ENCODE measurements at regions not wholly inside any gene's neighbourhood (a gene's known extent, or its start where the extent isn't known, plus 50 kb on each side); places are given as distances from the start of the nearest gene placed in this dataset.
A peak's percentile ranks its signal among the peaks of the same experiment; 100 is the strongest.
"Not testable (repeated sequence)": the region's sequence is repeated elsewhere in the genome, so short reads cannot be mapped to it uniquely, and the experiment has no call there.

DNA sequence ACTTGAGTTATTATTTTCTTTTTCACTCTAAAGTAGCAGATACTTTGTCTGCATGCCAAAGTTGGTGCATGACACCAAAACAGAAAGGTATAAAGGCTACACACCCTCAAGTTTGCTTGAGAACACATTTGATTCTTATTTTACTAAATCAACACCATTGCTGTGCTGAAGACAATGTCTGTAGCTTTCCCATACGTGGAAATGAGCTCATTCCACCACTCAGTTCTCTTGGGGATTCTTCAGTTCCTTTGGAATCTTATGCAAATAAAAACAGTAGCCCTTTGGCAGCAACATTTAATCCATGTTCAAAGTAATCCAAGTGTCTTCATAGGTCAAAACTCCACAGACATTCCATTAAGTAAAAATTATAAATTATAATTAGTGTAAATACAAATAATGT lies 264.9 kb downstream of the TLE1 start:
- Histone ChIP-seq H3K36me3 (ENCODE audit: insufficient read depth, low read length) (no peaks in the 10 kb centered on the region), H3K4me3 (ENCODE audit: low read length) (no peak overlapping the region), H3K4me2 (ENCODE audit: low read length) (no peak overlapping the region), H3K4me1 (ENCODE audit: control insufficient read depth, insufficient read depth, low read length) (no peaks in the 10 kb centered on the region), H3K27me3 (ENCODE audit: control insufficient read depth, insufficient read depth, low read length) (no peaks in the 10 kb centered on the region), H3K9me3 (replicated peaks; ENCODE audit: low read length) (peaks cover 10% of the 10 kb centered on the region), H3K9ac (ENCODE audit: low read depth, low read length) (no peak overlapping the region)

DNA sequence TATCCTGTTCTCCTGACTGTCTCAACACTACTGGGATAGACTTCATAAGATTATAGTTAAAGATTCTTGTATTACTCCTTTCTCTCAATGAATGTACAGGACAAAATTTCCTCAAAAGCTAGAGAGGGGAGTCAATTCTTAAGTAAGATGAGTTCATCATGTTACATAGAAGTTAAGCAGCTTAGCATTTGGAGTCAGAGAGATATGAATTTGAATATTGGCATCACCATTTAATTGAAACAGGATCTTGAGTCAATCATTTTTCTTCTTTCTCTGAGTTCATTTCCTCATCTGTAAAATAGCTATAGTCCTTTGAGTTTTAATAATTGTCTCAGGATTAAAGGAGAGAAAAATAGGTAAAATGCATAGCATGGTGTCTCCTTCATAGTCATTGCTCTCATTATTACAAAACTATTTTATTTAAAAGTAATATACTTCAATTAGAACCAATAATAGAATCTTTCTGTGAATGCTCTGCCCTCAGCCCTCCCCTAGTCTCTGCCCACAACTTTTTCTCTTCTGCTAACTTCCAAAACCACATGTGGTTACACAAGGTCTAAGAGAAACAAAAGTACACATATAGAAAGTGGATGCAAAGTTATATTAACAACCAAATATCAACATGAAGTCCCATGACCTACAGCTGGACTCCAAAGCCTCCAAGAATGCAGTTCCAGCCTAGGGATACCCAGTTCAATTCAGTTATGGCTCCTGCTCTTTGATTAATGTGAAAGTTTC lies 265.6 kb downstream of the TLE1 start:
- Histone ChIP-seq H3K9me3 (replicated peaks; ENCODE audit: low read length) (peaks cover 10% of the 10 kb centered on the region), H3K27me3 (ENCODE audit: control insufficient read depth, insufficient read depth, low read length) (no peaks in the 10 kb centered on the region), H3K36me3 (ENCODE audit: insufficient read depth, low read length) (no peaks in the 10 kb centered on the region), H3K4me1 (ENCODE audit: control insufficient read depth, insufficient read depth, low read length) (no peaks in the 10 kb centered on the region), H3K4me2 (ENCODE audit: low read length) (no peak overlapping the region), H3K9ac (ENCODE audit: low read depth, low read length) (no peak overlapping the region), H3K4me3 (ENCODE audit: low read length) (no peak overlapping the region)

DNA sequence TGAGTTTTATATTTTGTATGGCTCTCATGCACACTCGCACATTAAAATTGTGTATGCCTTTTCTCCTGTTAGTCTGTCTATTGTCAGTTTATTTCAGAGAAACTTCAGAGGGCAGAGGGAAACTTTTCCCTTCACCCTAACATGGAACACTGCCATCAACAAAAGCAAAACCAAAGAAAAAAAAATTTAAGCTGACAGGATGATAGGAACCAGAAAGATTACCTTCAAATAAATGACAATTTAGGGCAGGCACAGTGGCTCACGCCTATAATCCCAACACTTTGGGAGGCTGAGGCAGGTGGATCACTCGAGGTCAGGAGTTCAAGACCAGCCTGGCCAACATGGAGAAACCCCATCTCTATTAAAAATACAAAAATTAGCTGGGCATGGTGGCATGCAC lies 268.3 kb downstream of the TLE1 start:
- H3K4me2 ChIP-seq (ENCODE audit: low read length); H3K27me3 ChIP-seq (ENCODE audit: control insufficient read depth, insufficient read depth, low read length); H3K4me1 ChIP-seq (ENCODE audit: control insufficient read depth, insufficient read depth, low read length); H3K36me3 ChIP-seq (ENCODE audit: insufficient read depth, low read length); H3K4me3 ChIP-seq (ENCODE audit: low read length); H3K9ac ChIP-seq (ENCODE audit: low read depth, low read length); H3K9me3 ChIP-seq (replicated peaks; ENCODE audit: low read length): not testable (repeated sequence)

DNA sequence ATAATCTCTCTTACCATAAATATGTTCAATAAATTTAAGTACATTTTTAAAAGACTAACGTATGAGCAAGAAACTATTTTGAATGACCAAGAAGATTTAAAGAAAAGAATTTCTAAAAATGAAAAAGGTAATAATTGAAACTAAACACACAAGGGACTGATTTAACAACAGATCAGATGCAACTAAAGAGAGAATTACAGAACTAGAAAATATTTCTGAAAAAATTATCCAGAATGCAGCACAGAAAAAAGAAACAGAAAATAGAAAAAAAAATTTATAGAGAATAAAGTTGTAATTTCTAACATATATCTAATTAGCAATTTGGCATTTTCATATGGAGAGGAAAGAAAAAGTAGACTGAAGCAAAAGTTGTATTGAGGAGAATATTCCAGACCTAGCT lies 269.3 kb downstream of the TLE1 start:
- H3K4me2 ChIP-seq (ENCODE audit: low read length) = no peak overlapping the region
- no peak overlapping the region for H3K4me3 ChIP-seq (ENCODE audit: low read length)
- H3K36me3 ChIP-seq (ENCODE audit: insufficient read depth, low read length) = no peaks in the 10 kb centered on the region
- no peaks in the 10 kb centered on the region for H3K27me3 ChIP-seq (ENCODE audit: control insufficient read depth, insufficient read depth, low read length)
- peaks cover 6% of the 10 kb centered on the region for H3K4me1 ChIP-seq (ENCODE audit: control insufficient read depth, insufficient read depth, low read length)
- H3K9me3 ChIP-seq (replicated peaks; ENCODE audit: low read length) = peaks cover 3% of the 10 kb centered on the region
- H3K9ac ChIP-seq (ENCODE audit: low read depth, low read length) = no peak overlapping the region

DNA sequence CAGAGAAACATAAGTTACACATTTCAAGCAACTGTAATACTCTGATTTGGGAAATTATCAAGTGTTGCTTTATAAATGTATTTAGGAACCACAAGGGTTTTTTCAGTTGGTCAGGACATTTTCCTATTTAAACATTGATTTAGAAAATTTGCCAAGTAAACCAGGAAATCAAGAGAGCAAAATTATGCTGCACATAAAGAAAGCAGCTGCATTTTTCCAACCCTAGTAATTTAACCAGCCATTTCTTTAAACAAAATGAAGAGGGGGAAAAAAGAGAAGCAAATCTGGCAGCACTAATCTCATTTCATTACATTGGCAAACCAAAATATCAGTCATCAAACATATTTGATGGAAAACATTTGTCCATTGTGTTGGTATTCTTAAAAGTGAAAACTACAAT lies 271.4 kb downstream of the TLE1 start:
- no peaks in the 10 kb centered on the region for H3K36me3 ChIP-seq (ENCODE audit: insufficient read depth, low read length)
- peaks cover 6% of the 10 kb centered on the region for H3K4me1 ChIP-seq (ENCODE audit: control insufficient read depth, insufficient read depth, low read length)
- H3K4me3 ChIP-seq (ENCODE audit: low read length) = no peak overlapping the region
- no peak overlapping the region for H3K4me2 ChIP-seq (ENCODE audit: low read length)
- no peaks in the 10 kb centered on the region for H3K27me3 ChIP-seq (ENCODE audit: control insufficient read depth, insufficient read depth, low read length)
- no peak overlapping the region for H3K9ac ChIP-seq (ENCODE audit: low read depth, low read length)
- peaks cover 3% of the 10 kb centered on the region for H3K9me3 ChIP-seq (replicated peaks; ENCODE audit: low read length)

DNA sequence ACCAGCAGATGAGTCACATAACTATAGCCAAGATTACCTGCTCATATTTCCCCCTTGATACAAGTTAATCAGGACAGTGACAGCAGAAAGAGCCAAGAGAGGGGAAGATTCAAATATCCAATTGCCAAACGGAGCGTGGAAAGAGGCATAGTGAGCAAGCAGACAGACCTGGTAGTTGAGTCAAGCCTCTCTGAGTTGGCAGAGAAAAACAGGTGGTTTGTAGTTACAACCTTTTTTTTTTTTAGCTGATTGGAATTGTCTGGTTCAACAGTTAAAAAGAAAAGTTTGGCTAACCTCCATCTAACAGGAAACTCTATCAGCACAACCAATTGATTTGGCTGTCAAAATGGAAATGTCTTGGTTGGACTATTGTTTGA lies 272.1 kb downstream of the TLE1 start:
- Histone ChIP-seq H3K27me3 (ENCODE audit: control insufficient read depth, insufficient read depth, low read length) (no peaks in the 10 kb centered on the region), H3K4me1 (ENCODE audit: control insufficient read depth, insufficient read depth, low read length) (peaks cover 6% of the 10 kb centered on the region), H3K4me2 (ENCODE audit: low read length) (no peak overlapping the region)

DNA sequence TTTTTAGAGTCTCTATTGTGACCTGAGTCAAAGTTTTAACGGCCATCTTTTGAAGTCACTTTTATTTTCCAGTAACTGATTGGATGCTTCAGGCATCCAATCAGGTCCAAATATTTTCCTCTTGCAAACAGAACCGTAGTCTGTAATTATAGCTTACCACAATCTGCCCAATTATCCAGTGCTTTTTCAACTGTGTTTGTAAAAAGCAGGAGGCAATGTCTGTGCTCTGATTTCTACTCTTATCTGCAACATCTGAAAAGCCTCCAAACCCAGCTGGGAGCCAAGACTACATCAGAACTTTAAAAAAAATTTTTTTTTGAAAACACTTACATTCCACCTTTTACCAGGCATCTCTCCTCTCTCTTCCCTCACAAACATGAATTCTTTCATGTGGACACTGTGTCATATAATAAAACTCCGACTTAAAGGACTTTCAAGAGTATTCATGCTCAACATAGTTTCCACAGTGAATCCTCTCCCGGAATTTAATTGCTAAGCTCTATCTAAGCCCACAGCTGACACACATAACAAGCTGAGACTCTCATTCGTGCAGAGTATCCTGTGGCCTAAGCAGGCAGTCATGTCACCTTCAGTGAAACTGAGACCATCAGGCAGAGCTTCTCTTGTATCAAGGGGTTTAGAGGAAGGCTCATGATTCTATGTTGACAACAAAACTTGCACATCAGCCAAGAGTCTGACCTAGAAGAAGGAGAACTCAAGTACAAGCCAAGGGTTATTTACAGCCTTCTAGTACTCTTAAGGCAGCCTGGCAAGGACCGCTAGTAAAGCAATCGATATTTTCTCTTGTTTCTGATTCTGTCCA lies 272.7 kb downstream of the TLE1 start:
- peaks cover 6% of the 10 kb centered on the region for H3K4me1 ChIP-seq (ENCODE audit: control insufficient read depth, insufficient read depth, low read length)
- peaks cover 3% of the 10 kb centered on the region for H3K9me3 ChIP-seq (replicated peaks; ENCODE audit: low read length)
- no peak overlapping the region for H3K4me3 ChIP-seq (ENCODE audit: low read length)

More for the DNA sequence above, 272.1 kb downstream of the TLE1 start:
- H3K36me3 ChIP-seq (ENCODE audit: insufficient read depth, low read length) = no peaks in the 10 kb centered on the region
- H3K9ac ChIP-seq (ENCODE audit: low read depth, low read length) = no peak overlapping the region
- H3K9me3 ChIP-seq (replicated peaks; ENCODE audit: low read length) = peaks cover 3% of the 10 kb centered on the region
- H3K4me3 ChIP-seq (ENCODE audit: low read length) = no peak overlapping the region

DNA sequence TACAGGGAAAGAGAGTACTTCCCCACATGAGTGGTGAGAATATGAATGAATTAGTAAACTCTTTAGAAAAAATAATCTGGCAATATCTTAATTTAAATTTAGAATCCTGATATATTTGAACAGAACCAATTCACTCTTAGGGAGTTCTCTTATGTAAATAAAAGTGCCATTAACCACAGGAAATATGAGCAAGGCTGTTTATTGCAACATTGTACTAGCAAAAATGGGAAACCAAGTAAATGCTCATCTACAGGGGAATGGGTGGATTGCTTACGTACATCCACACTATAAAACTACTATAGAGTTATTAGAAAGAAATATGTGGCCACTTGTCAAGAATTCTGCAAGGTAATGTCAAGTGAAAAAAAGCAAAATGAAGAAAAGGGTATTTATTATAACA lies 274.5 kb downstream of the TLE1 start:
- H3K27me3 ChIP-seq (ENCODE audit: control insufficient read depth, insufficient read depth, low read length) = no peaks in the 10 kb centered on the region
- peaks cover 14% of the 10 kb centered on the region for H3K4me1 ChIP-seq (ENCODE audit: control insufficient read depth, insufficient read depth, low read length)
- no peak overlapping the region for H3K4me2 ChIP-seq (ENCODE audit: low read length)
- H3K9me3 ChIP-seq (replicated peaks; ENCODE audit: low read length) = peaks cover 3% of the 10 kb centered on the region
- H3K36me3 ChIP-seq (ENCODE audit: insufficient read depth, low read length) = no peaks in the 10 kb centered on the region
- H3K9ac ChIP-seq (ENCODE audit: low read depth, low read length) = no peak overlapping the region
- no peak overlapping the region for H3K4me3 ChIP-seq (ENCODE audit: low read length)

More for the DNA sequence above, 272.7 kb downstream of the TLE1 start:
- H3K4me2 ChIP-seq (ENCODE audit: low read length) = no peak overlapping the region
- no peaks in the 10 kb centered on the region for H3K36me3 ChIP-seq (ENCODE audit: insufficient read depth, low read length)
- H3K9ac ChIP-seq (ENCODE audit: low read depth, low read length) = no peak overlapping the region
- H3K27me3 ChIP-seq (ENCODE audit: control insufficient read depth, insufficient read depth, low read length) = no peaks in the 10 kb centered on the region

DNA sequence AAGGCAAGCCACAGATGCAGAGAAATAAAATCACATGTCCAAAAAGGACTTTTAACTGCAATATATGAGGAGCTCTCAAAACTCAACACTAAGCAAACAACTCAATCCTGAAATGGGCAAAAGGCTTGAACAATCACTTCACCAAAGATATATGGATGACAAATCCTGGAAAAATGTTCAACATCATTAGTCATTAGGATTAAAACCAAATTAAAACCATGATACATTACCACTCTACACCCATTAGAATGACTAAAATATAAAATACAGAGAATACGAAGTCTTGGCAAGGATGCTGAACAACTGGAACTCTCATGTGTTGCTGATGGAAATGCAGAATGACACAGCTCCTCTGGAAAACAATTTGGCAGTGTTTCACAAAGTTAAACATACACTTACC lies 277.4 kb downstream of the TLE1 start:
- no peaks in the 10 kb centered on the region for H3K36me3 ChIP-seq (ENCODE audit: insufficient read depth, low read length)
- H3K9ac ChIP-seq (ENCODE audit: low read depth, low read length) = no peak overlapping the region
- H3K27me3 ChIP-seq (ENCODE audit: control insufficient read depth, insufficient read depth, low read length) = no peaks in the 10 kb centered on the region
- H3K9me3 ChIP-seq (replicated peaks; ENCODE audit: low read length) = no peaks in the 10 kb centered on the region
- no peak overlapping the region for H3K4me2 ChIP-seq (ENCODE audit: low read length)
- no peak overlapping the region for H3K4me3 ChIP-seq (ENCODE audit: low read length)
- peaks cover 10% of the 10 kb centered on the region for H3K4me1 ChIP-seq (ENCODE audit: control insufficient read depth, insufficient read depth, low read length)

DNA sequence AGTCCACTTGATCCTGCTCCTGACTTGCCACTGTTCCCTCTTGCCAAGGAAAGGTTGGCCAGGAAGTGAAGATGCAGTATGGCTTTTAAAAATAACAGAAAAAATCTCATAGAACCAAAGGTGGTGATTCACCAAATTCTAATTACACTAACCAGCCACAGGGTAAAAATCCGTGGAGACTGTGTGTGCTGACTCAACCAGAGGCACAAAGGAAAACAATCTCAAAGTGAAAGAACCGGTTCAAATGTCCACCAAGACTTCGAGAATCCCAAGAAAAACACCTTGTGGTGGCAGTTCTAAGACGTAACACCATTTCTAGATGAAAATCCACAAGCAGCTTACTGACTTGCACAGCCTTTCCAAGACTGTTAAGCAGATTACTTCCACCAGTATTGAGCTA lies 279.1 kb downstream of the TLE1 start:
- Histone ChIP-seq H3K36me3 (ENCODE audit: insufficient read depth, low read length) (no peaks in the 10 kb centered on the region), H3K9ac (ENCODE audit: low read depth, low read length) (peak overlapping the region; percentile 35), H3K4me3 (ENCODE audit: low read length) (peak overlapping the region; percentile 57), H3K4me1 (ENCODE audit: control insufficient read depth, insufficient read depth, low read length) (peaks cover 8% of the 10 kb centered on the region), H3K27me3 (ENCODE audit: control insufficient read depth, insufficient read depth, low read length) (no peaks in the 10 kb centered on the region), H3K9me3 (replicated peaks; ENCODE audit: low read length) (no peaks in the 10 kb centered on the region), H3K4me2 (ENCODE audit: low read length) (peak overlapping the region; percentile 71)

DNA sequence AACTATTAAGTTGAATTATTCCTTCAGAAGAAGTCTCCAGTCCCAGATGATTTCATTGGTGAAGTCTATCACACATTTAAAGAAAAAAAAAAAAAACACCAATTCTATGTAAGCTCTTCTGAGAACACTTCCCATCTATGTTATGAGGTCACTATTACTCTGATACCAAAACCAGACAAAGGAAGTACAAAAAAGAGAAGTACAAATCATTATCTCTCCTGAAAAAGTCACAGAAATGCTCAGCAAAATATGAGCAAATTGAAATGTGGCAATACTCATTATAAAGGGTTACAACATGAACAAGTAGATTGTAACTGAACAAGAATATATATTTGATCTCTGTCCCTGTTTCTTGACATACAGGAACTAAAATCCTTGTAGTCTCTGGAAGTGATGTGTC lies 280.4 kb downstream of the TLE1 start:
- H3K4me1 ChIP-seq (ENCODE audit: control insufficient read depth, insufficient read depth, low read length) = peaks cover 8% of the 10 kb centered on the region
- no peaks in the 10 kb centered on the region for H3K9me3 ChIP-seq (replicated peaks; ENCODE audit: low read length)
- no peak overlapping the region for H3K9ac ChIP-seq (ENCODE audit: low read depth, low read length)
- no peaks in the 10 kb centered on the region for H3K27me3 ChIP-seq (ENCODE audit: control insufficient read depth, insufficient read depth, low read length)
- no peaks in the 10 kb centered on the region for H3K36me3 ChIP-seq (ENCODE audit: insufficient read depth, low read length)
- no peak overlapping the region for H3K4me3 ChIP-seq (ENCODE audit: low read length)
- no peak overlapping the region for H3K4me2 ChIP-seq (ENCODE audit: low read length)
